HL-60 (cell line): ENCODE measurements at regions not wholly inside any gene's neighbourhood (a gene's known extent, or its start where the extent isn't known, plus 50 kb on each side); places are given as distances from the start of the nearest gene placed in this dataset.

Source experiments
- POLR2AphosphoS5 ChIP-seq: IDR thresholded peaks from 2 replicates; pipeline ENCODE4 v1.6.1; 2012; ENCODE audit warnings: low read depth
- TF ChIP-seq, protein P1 (sequence below): IDR thresholded peaks from one replicate; pipeline ENCODE4 v1.5.1; 2011; ENCODE audit warnings: low read length, control low read depth, inconsistent platforms; ENCODE audit not compliant: insufficient read depth
- TF ChIP-seq, protein P2 (sequence below): IDR thresholded peaks from 2 replicates; pipeline ENCODE4 v1.6.1; 2012; ENCODE audit warnings: low read depth; ENCODE audit not compliant: insufficient replicate concordance

DNA sequence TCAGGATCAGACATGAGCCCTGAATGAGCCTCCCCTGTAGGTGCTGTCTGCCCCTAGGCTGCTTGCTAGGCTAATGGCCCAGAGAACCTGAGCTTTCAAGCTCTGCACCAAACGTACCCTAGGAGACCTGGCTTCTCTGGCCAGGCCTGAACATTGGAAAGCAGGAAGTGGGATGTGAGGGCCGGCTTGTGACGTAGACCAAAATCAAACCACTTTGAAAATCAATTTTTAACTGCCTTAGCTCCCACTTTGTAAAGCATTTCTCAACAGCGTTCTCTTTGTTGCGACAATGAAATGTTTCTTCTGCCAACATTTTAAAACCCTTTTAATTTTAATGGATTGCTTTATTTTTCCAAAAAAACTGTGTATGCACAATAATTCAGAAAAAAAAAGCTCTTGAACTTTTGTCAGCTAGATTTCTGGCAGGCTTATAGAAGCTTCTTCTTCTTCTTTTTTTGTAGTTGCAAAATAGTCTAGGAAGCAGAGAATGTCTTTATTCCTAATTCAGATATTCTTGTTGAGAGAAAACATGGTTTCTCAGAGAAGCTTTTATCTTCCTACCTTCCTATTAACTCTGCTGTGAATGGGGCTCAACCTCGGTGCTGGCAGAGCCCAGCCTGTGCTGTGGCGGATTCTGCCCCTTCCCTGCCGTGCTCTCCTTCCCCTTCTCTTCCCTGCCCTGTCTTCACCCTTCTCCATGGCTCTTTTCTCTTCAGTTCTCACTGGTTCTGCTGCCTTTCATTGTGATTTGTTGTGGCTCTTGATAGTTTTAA lies 145.2 kb upstream of the SFRP2 start:
- TF ChIP-seq, protein P1, sequence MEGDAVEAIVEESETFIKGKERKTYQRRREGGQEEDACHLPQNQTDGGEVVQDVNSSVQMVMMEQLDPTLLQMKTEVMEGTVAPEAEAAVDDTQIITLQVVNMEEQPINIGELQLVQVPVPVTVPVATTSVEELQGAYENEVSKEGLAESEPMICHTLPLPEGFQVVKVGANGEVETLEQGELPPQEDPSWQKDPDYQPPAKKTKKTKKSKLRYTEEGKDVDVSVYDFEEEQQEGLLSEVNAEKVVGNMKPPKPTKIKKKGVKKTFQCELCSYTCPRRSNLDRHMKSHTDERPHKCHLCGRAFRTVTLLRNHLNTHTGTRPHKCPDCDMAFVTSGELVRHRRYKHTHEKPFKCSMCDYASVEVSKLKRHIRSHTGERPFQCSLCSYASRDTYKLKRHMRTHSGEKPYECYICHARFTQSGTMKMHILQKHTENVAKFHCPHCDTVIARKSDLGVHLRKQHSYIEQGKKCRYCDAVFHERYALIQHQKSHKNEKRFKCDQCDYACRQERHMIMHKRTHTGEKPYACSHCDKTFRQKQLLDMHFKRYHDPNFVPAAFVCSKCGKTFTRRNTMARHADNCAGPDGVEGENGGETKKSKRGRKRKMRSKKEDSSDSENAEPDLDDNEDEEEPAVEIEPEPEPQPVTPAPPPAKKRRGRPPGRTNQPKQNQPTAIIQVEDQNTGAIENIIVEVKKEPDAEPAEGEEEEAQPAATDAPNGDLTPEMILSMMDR = no peak
- TF ChIP-seq POLR2AphosphoS5 = no peak
- TF ChIP-seq, protein P2, sequence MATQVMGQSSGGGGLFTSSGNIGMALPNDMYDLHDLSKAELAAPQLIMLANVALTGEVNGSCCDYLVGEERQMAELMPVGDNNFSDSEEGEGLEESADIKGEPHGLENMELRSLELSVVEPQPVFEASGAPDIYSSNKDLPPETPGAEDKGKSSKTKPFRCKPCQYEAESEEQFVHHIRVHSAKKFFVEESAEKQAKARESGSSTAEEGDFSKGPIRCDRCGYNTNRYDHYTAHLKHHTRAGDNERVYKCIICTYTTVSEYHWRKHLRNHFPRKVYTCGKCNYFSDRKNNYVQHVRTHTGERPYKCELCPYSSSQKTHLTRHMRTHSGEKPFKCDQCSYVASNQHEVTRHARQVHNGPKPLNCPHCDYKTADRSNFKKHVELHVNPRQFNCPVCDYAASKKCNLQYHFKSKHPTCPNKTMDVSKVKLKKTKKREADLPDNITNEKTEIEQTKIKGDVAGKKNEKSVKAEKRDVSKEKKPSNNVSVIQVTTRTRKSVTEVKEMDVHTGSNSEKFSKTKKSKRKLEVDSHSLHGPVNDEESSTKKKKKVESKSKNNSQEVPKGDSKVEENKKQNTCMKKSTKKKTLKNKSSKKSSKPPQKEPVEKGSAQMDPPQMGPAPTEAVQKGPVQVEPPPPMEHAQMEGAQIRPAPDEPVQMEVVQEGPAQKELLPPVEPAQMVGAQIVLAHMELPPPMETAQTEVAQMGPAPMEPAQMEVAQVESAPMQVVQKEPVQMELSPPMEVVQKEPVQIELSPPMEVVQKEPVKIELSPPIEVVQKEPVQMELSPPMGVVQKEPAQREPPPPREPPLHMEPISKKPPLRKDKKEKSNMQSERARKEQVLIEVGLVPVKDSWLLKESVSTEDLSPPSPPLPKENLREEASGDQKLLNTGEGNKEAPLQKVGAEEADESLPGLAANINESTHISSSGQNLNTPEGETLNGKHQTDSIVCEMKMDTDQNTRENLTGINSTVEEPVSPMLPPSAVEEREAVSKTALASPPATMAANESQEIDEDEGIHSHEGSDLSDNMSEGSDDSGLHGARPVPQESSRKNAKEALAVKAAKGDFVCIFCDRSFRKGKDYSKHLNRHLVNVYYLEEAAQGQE = no peak
